NCI-H1930 (cell line): ENCODE measurements at regions not wholly inside any gene's neighbourhood (a gene's known extent, or its start where the extent isn't known, plus 50 kb on each side); places are given as distances from the start of the nearest gene placed in this dataset.

Experiments used
- DNase-seq, 2 experiments: peaks; one replicate each; lab custom pipeline; 2025; lab: John Stamatoyannopoulos, UW

DNA sequence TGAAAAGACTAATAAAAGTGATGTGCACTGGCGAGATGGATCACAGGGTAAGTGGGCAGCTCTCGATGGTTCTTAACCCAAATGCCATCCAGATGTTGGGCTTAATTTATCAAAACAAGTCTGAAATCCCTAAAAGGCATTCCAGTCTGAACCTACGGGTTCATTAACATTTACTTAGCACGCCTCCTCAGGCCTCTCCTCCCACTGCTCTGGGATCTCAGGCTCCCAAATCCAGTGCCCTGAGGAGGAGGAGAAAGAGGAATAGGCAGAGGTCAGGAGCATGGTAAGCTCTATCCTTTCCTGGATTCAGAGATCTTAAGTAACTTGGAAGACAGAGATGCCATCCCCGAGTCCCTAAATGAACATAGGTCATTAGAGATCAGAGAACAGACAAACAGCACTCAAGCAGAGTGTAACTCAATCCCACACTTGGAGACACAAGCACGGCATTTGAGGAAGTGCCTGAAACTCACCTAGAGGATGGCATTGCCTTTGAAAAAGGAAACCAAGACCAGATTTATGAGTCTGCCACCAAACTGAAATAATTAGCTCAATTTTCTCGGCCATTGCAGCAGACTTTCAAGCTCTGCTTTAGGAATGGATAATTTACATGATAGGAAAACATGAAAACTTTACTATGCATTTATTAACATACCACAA is 140.9 kb downstream of the CXCL12 start:
- DNase-seq: no peak

DNA sequence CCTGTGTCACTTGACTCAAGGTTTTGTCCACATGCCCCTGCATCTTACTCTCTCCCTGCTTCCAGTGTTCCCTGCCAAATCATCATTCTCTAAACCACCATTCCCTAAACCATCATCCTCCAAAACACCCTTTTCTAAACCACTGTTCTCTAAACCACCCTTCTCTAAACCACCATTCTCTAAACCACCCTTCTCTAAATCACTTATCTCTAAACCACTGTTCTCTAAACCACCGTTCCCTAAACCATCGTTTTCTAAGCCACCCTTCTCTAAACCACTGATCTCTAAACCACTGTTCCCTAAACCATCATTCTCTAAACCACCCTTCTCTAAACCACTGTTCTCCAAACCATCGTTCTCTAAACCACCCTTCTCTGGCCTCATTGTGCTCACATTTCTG is 142.1 kb downstream of the CXCL12 start:
- no peak for DNase-seq

DNA sequence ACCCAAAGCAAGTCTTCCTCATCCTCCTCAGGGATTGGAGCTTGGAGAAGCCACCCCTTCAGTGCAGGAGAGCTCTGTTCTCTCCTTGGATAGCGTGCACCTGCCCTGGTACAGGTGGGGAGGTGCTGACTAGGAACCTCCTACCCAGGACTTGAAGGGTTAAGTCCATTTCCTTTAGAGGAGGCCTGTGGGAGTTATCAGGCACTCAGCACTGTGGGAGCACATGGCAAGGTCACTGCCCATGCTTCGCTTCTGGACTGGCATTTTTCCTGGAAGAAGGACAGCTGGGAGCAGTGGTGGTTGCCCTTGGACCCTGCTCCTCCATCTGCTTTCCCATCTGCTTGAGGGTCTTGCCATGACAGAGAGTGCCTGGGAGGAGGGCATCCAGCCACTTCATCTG is 142.8 kb downstream of the CXCL12 start:
- no peak for DNase-seq

DNA sequence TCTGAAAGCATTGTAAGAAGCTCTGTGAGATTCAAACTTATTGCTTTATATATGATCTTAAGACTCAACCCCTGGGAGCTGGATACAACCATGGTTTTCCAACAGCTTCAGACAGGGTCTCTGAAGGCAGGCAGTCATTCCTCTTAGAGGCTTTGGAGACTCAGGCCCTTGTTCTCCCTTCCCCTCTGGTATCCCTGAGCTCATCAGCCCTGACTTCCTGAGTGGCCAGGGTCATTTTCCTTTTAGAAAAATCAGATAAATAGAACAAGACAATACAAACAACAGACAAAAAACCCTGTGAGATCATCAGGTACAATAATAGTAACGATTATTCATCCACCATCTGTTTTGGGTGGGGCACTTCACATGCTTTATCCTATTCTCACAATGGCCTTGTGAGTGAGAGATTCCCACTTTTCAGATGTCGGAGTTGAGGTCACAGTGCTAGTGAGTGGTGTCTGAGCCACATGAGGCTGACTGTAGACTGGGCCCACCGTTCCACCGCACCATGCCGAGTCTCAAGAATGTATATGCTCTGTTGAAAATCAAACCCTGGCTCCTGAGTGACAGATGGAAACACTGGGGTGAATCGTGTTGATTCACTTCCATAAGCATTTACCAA is 144.2 kb downstream of the CXCL12 start:
- no peak for DNase-seq

DNA sequence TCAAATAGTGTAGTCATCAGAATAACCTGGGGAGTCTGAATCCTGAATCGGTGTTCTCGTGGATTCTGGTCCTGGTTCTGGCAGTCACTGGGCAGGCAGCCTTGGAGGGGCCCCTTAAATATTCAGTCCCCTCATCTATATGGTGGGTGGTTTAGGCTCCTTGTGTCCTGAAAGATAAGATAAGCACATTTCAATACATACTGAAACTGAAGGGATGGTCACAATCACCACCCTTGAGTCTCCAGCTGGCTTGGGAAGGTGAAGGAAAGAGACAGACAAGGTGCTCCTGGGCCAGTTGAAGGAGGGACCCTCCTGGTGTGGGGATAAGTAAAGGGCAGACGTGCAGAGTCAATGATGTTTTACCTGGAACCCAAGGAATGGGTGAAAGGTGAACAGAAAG is 146.7 kb downstream of the CXCL12 start:
- no peak for DNase-seq

- DNase-seq: no peak
These were observed 147.4 kb downstream of the CXCL12 start for GRCh38 chr10:44237364-44238049.

GRCh38 chr10:44235363-44235762 is 149.5 kb downstream of the CXCL12 start:
- DNase-seq: no peak

GRCh38 chr10:44234483-44234875 is 150.4 kb downstream of the CXCL12 start:
- DNase-seq: no peak

DNA sequence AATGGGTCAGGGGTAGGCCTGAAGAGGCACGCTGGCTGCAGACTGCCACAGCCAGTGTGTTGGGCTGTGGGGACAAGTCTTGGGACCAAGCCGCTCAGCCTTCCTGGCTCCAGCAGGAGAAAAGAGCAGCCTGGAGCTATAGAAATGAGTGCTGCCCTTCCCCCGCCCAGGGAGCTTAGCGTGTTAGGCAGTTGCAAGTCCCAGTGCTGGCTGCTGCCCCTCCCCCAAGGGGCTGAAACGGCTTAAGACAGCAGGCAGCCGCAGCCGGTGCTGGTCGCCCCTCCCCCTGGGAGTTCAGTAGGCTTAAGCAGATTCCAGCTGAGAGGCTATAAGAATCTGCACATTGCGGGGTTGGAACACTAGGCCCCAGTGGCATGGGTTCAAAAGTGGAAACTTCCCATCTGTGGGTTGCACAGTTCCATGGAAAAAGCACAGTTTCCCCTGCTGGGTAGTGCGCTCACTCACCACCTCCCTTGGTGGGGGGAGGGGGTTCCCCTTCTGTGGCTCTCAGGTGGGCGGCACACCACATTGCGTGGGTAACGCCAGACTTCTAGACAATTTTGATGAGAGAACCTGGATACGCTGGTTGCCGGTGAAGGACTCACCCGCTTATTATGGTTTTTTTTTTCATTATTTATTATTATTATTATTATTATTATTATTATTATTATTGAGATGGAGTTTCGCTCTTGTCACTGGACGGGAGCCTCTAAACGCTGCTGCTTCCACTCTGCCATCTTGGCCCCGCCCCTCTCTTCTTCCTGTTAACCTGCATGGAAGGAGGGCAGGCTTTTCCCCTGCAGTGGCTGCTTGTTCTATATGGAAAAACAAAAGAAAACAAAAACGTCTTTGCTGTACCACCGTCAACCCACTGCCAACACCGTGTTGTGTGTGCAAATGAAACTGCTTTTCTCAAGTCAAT is 151.1 kb downstream of the CXCL12 start:
- DNase-seq: no peak

DNA sequence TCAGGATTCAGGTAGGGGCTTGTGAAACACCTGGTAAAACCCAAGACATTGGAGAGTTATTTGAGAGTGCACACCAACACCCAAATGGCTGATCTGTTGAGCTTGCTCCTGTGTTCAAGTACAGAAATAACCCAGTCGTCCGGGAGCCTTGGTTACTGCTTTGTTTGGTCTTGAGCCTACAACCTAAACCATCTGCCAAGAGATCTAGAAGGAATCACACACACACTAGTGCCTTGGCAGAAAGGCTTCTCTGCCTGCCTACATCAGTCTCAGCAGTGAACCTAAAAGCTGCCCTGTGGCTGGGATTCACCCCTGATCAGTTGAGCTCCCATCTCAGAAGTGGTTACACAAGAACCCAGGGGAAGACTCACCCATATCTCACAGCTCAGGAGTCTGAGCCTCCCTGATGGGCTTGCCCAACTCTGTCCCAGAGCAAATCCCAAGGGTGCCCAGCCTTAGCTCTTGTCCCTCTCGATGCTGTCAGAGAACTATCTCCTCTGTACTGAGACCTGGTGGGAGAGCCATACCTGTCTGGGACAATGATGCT is 167.6 kb downstream of the CXCL12 start:
- no peak for DNase-seq

DNA sequence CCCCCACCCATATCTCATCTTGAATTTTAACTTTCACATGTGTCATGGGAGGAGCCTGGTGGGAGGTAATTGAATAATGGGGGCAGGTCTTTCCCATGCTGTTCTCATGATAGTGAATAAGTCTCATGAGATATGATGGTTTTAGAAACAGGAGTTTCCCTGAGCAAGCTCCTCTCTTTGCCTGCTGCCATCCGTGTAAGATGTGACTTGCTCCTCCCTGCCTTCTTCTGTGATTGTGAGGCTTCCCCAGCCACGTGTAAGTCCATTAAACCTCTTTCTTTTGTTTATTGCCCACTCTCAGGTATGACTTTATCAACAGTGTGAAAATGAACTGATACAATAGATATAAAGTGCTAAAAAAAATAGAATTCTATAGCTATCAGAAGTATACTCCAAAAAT is 168.8 kb downstream of the CXCL12 start:
- no peak for DNase-seq

DNA sequence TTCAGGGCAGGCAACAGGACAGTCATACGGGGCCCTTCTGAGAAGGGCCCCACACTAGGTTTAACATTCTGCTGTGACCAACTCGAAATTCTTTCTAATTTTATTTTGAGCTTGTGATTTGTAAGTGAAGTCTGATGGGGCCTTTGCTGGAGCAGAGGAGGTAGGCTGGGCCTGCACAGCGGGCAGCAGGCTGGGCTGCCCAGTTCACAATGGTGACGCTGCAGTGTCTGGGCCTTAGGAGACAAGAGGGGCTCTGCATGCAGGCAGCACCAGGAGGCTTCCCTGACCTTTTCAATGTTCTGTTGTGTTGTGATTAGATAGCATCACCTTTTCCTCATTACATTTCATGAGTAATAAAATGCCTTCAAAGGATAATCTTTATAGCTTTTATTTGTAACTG is 175.1 kb downstream of the CXCL12 start:
- DNase-seq: no peak

- no peak for DNase-seq
These were observed 177.7 kb downstream of the CXCL12 start for GRCh38 chr10:44207160-44207559.

DNA sequence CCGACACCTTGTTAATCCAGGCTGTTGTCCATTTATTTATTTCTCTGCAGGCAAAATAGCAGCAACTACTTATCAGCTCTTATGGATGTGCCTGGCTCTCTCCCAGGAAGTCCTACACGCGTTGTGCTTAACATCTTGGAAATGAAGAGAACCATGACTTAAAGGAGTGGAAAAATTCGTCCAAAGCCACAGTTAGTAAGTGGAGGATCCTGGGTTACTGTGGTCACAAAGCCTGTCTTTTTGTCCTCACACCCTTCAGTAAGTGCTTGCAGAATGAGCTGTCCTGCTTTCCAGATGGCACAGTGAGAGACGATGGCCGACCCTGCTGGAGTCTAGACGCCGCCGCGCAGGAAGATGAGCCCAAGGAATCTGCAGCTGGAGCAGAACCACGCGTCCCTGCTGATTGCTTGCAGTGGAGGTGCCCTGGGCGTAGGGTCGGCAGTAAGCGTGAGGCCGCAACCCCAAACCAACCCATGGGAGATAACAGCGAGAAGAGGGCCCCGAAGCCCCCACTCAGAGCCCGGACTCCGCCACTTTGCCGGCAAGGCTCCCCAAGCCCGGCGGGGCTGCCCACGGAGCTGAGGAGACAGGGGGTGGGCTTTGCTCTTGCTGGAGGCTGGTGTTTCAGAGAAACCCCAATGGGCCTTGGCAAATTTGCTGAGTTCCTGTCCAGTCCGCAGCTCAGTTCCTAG is 178.6 kb downstream of the CXCL12 start:
- no peak for DNase-seq

DNA sequence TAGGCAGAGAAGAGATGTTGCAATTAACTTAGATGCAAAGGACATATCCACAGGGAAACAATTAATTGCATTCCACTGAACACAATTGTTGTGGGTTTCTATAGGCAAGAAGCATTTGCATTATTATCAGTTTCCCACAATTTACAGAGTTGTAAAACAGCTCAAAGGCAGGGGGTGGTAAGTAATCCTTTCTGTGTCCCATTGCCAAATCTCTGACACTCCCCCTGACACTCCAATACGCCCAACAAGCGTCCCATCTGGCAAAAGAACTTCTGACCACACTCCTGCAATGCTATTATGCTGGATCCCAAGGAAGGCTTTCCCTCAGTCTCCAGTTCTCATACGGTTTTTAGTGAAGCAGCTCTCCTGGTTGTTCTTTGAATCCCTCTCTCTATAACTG is 179.8 kb downstream of the CXCL12 start:
- no peak for DNase-seq

GRCh38 chr10:44203535-44203934 is 181.4 kb downstream of the CXCL12 start:
- no peak for DNase-seq

DNA sequence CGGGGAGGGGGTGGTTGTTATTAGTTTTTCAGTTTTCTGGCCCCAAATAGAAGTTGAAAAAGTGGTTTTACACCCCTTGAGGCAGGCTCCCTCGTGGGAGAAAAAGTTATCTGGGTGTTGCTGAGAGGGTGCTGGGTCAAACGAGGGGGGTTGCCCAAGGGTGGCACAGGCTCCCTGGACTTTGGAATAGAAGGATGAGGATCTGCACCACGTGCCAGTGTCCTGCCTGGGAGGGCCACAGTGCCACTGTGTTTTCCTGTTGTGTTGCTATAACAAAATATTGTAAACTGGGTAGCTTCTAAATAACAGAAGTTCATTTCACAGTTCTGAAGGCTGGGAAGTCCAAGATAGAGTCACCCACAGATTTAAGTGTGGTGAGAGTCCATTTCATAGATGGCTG is 181.9 kb downstream of the CXCL12 start:
- no peak for DNase-seq

DNA sequence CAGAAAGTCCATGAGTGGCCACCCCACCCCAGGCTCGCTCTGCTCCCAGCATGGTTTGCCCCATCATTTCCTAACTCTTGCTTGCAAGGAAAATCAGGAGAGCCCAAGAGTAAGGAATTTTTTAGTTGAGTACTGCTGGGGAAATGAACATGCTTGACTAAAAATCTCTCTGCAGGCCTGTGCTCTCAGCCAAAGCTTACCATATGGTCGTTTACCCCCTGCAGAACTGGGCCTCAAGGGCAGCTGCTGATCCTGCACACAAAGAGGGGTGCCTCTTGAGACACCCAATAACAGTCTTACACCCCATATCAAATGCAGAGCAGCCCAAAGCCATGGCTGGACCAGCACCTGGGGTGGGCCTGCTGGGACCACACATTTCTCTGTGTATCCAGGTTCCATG is 183.2 kb downstream of the CXCL12 start:
- DNase-seq: no peak

GRCh38 chr10:44201011-44201410 is 183.9 kb downstream of the CXCL12 start:
- no peak for DNase-seq

- DNase-seq: no peak
These were observed 184.8 kb downstream of the CXCL12 start for GRCh38 chr10:44199991-44200655.

GRCh38 chr10:44199267-44199666 is 185.6 kb downstream of the CXCL12 start:
- no peak for DNase-seq
